ENCODE measurements at regions not wholly inside any gene's neighbourhood (a gene's known extent, or its start where the extent isn't known, plus 50 kb on each side); places are given as distances from the start of the nearest gene placed in this dataset.

DNA sequence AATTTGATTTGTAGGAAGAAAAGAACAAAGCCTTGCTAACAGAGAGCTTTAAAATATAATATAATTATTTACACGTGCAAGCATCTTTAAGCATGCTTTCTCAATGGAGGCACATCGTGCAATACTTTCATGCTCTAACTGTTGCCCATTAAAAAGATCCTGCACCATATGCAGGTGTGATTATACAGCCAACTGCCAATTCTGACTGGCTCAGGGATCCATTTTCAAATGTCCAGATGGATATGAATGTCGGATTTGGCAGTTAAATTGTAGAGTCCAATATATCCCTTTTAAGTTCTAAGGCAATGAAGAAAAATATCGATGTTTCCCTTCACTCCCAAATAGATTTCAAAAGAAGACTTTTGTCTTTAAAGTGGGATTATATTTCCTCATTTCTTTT is 416.4 kb upstream of the CD180 start:
- TF ChIP-seq EZH2 (IDR thresholded peaks at IDR 0.05; ENCODE audit: borderline replicate concordance, low read depth, low read length, severe bottlenecking): no peak
- TF ChIP-seq GATA2 (IDR thresholded peaks at IDR 0.05; ENCODE audit: insufficient read depth, insufficient read length, low read depth, low read length): no peak
- no peak for TF ChIP-seq POLR2A (IDR thresholded peaks at IDR 0.05; ENCODE audit: low read depth, low read length)
- TF ChIP-seq, protein P1, sequence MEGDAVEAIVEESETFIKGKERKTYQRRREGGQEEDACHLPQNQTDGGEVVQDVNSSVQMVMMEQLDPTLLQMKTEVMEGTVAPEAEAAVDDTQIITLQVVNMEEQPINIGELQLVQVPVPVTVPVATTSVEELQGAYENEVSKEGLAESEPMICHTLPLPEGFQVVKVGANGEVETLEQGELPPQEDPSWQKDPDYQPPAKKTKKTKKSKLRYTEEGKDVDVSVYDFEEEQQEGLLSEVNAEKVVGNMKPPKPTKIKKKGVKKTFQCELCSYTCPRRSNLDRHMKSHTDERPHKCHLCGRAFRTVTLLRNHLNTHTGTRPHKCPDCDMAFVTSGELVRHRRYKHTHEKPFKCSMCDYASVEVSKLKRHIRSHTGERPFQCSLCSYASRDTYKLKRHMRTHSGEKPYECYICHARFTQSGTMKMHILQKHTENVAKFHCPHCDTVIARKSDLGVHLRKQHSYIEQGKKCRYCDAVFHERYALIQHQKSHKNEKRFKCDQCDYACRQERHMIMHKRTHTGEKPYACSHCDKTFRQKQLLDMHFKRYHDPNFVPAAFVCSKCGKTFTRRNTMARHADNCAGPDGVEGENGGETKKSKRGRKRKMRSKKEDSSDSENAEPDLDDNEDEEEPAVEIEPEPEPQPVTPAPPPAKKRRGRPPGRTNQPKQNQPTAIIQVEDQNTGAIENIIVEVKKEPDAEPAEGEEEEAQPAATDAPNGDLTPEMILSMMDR (IDR thresholded peaks at IDR 0.05; ENCODE audit: extremely low read depth in 1 of 2, insufficient read depth in 1 of 2, low read depth in 1 of 2, low read length in 2 of 2): no peak
- TF ChIP-seq POLR2AphosphoS5 (IDR thresholded peaks at IDR 0.05; ENCODE audit: insufficient read depth, low read depth, low read length): no peak
- TF ChIP-seq JUN (IDR thresholded peaks at IDR 0.05; ENCODE audit: borderline replicate concordance, insufficient read depth, insufficient read length, low read depth): no peak
- TF ChIP-seq, protein P2, sequence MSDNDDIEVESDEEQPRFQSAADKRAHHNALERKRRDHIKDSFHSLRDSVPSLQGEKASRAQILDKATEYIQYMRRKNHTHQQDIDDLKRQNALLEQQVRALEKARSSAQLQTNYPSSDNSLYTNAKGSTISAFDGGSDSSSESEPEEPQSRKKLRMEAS (IDR thresholded peaks at IDR 0.05; ENCODE audit: insufficient read depth, insufficient read length): no peak
- TF ChIP-seq FOS (IDR thresholded peaks at IDR 0.05; ENCODE audit: borderline replicate concordance, insufficient read depth, low read length): no peak
- TF ChIP-seq MYC (IDR thresholded peaks at IDR 0.05; ENCODE audit: low read depth, low read length): no peak

All from endothelial cell of umbilical vein (primary cell).